NCI-H748 (cell line): ENCODE measurements at regions not wholly inside any gene's neighbourhood (a gene's known extent, or its start where the extent isn't known, plus 50 kb on each side); places are given as distances from the start of the nearest gene placed in this dataset.
"Not testable (repeated sequence)": the region's sequence is repeated elsewhere in the genome, so short reads cannot be mapped to it uniquely, and the experiment has no call there.

Source experiments
- DNase-seq: peaks from one replicate; lab custom pipeline; 2025; ENCODE audit not compliant: unreplicated experiment; lab: John Stamatoyannopoulos, UW

DNA sequence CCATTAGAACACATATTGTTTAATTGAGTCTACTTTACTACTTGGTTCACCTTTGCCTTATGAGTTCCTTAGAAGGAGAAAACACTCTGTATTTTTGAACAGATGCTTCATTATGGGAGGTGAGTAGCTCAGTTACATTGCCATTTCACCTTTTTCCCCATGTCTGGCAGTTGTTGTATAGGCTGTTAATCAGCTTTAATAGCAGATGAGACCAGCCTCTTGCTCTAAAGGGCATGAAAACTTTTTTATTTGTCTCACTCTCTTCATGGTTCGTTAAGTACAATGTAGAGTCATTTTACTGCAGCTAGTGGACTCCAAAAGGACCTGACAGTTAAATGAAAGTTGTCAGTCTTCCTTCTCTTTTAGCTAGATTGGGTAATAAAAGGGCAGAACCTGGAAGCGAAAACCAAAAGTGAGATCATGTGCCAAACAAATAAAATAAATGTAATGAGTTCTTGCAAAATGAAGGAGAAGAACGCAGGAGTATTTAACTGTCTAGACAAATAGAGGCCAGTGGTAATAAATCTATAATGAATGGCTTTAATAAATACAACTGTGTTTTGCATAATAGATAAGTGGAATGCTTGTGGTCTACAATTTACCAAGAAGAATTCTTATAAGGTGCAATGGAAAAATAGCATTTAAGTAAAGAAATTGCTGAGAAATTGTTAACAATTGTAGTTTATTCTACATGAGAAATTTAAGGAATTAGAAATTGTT lies 180.0 kb upstream of the NEGR1 start:
- no peak for DNase-seq

DNA sequence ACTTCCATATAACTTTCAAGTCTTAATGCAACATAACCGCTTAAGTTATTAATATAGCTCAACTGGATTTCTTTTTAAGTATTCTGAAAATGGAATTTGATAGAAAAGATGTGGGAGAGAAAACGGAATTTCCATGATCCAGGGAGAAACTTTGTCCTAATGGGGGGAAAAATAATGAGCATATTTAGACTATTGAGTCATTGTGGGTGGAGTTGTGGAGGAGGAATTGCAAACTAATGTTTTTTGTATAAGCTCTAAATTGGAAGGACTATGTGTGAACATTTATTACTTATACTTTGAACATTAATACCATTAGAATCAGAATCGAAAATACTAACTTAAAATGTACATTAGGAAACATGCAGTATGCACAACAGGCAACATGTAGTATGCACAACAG lies 159.9 kb upstream of the NEGR1 start:
- no peak for DNase-seq

- no peak for DNase-seq
These were observed 156.7 kb upstream of the NEGR1 start for GRCh38 chr1:72439036-72439435.

DNA sequence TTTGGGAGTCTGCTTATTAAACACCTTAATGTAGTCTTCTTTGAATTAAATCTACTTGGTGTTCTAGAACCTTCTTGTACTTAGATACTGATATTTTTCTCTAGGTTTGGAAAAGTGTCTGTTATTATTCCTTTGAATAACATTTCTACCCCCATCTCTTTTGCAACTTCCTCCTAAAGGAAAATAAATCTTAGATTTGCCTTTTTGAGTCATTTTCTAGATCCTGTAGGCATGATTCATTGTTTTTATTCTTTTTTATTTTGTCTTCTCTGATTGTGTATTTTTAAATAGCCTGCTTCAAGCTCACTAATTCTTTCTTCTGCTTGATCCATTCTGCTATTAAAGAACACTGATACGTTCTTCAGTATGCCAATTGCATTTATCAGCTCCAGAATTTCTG lies 155.9 kb upstream of the NEGR1 start:
- no peak for DNase-seq

- no peak for DNase-seq
These were observed 152.7 kb upstream of the NEGR1 start for GRCh38 chr1:72435025-72435424.

DNA sequence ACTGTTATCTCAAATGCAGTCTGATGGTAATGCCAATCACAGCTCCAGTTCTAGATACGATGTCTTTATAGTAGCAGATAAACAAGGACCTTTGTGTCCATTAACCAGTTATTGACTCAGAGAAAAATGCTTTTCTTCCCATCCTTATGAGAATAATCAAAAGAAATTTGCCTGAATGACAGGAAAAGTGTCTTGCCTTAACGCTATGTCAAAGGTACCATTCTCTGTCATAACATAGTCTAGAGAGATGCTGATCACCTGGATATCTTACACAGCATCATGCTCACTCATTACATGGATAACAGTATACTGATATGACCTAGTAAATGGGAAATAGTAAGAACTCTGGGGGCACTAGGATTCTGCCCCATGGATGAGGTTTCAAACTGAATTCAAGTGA lies 151.7 kb upstream of the NEGR1 start:
- DNase-seq = no peak

- no peak for DNase-seq
These were observed 151.3 kb upstream of the NEGR1 start for GRCh38 chr1:72433591-72433990.

DNA sequence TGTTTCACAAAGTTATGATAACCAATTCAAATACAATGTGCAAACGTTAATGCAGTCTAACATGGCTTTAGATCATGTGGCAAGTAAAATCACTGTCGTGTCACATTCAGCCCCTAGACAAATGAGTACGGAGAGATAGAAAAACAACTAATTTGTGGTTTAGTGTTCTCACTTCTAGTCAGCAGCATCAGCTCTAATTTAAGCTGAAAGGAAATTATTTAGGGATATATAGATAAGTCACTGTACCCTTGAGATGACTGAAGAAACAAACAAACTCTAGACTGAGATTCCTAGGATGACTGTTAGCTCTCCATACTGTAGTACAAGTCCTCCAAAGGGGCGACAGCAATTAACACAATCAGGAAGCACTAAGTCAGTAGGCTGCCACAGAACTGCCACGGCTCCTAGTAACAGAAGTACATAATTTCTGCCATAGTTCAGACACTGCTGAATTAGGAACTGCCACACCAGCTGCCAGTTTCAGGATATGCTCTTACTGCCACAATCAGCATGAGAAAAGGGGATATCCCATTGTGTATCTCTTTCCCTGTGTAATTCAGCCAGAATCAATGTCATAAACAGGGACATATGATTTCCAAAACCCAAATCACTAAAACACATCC lies 150.4 kb upstream of the NEGR1 start:
- DNase-seq = no peak

DNA sequence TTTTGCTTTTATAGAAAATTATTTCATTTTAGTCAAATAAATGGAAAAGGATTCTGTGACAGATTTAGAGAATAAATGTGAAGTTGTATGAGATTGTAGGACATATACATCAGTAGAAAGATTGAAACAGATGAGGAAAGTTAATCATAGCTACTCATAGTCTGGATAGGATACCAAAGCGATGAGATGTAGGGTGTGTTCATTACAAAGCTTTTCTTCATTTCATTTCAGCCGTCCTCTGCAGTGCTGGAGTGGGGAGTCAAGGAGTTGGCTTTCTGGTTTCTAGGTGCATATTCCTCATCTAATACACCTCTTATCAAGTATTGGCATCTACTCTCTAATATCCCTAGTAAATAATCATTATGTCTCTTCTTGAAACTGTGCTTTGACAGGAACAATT lies 149.5 kb upstream of the NEGR1 start:
- no peak for DNase-seq

- not testable (repeated sequence) for DNase-seq
These were observed 145.9 kb upstream of the NEGR1 start for GRCh38 chr1:72428276-72428675.

DNA sequence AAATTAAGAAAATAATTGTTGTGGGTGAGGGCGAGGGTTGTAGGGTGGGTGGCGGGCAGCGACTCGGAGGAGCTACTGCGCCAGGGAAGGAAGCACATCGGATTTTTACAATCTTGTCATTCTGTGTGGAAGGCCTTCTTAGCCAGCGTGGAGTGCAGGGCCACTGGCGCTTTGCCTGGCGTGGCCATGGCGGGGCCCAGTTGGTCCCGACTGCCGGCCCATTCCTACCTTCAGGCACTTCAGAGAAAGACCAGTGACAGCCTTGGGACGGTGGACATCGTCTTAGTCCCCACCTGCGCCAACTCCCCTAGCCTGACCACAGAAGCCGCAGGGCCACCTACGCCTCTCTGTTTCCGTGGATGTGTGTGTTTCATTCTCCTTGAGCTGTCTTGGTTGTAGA lies 136.9 kb upstream of the NEGR1 start:
- DNase-seq = no peak

- DNase-seq = no peak
These were observed 129.9 kb upstream of the NEGR1 start for GRCh38 chr1:72412286-72412685.

DNA sequence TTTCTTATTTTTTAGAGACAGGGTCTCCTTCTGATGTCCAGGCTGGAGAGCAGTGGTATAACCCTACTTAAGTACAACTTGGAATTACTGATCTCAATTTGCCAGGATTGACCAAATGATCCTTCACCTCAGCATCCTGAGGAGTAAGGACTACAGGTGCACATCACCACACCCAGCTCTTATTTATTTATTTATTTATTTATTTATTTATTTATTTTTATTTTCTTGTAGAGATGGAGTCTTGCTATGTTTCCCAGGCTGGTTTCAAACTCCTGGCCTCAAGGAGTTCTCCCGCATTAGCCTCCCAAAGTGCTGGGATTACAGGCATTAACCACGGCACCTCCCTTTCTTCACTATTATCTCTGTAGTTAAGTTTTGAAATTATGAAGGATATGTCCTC lies 117.5 kb upstream of the NEGR1 start:
- no peak for DNase-seq

DNA sequence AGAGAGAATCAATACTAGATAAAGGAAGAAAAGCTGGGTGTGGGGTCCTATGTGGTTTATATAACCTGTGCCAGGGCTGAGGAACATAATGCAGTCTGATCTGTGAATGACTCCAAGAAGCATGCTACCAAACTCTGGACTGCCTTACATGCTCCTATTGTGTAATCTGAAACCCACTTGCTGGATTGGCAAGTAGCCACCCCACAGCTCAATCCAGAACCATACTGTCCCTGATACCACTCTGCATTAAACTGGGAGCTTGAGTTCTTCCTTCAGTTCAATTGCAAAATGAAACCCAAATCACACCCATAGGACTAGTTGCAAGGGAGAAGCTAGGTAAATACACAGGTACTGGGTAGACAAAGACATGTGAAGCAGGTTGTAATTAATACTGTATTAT lies 115.4 kb upstream of the NEGR1 start:
- peak; percentile 23 for DNase-seq

- DNase-seq = no peak
These were observed 112.1 kb upstream of the NEGR1 start for GRCh38 chr1:72394457-72394856.

DNA sequence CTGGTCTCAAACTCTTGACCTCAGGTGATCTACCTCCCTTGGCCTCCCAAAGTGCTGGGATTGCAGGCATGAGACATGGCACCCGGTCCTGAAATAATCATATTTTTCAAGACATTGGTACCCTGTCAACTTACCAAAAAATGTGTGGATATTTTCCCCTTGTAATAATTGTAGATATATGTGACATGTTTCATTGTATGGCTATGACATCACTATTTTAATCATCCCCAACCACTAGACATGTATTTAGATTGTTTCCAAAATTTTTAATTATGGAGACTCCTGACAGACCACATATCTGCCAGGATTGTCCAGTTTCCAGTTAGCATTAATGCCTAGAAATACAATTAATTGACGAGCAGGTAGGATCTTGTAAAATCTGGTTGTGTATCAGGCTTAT lies 96.7 kb upstream of the NEGR1 start:
- no peak for DNase-seq

DNA sequence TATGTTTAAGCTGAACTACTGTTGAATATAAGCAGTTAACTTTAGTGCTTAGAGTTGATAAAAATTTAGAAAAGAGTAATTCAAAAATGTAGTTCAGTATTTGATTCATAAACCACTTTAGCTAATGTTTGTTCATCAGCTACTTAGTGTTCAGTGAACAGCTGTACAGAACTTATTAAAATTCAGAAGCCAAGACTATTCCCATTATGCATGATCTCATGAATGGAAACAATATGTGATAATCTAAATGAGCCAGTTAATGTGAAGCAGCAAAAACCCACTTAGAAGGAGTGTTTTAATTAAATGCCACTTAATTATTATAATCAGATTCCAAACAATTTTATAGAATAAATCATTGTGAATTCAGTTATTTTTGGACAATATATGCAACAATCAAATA lies 92.9 kb upstream of the NEGR1 start:
- DNase-seq = no peak

DNA sequence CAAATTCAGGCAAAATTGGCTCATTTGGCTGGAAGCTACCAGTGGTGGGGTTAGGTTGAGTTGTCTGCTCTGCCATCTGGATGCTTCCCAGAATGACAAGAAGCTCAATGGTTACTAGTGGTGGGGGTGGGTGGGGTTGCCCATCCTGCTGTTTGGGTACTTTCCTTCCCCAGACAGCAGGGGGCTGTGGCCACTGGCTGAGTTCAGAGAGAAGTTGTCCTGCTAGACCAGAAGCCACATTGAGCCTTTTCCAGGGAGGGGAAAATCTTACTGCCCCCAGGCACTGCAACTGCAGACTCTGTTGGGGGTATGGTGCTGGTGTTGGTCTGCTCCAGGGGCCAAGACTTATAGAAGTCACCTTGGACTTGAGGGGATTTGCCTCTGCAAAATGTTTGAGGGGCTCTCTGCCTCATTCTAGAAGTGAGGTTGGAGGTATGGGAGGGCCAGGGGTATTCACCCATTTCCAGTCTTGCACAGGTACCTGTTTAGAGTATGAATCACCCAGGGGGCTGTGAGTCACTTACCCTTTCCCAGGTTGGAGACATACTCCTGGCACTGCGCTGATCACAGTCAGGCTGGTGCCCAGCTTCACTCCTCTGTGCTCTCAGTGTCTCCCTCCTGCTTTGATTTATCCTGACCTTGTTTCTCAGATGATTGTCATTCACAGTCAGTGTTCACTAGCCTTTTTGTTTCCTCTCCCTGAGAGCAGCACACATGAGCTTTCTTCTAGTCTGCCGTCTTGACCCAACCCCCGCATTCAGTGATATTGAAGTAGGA lies 89.1 kb upstream of the NEGR1 start:
- no peak for DNase-seq

GRCh38 chr1:72370836-72371235 lies 88.5 kb upstream of the NEGR1 start:
- not testable (repeated sequence) for DNase-seq

GRCh38 chr1:72369069-72369757 lies 86.9 kb upstream of the NEGR1 start:
- DNase-seq = no peak

GRCh38 chr1:72366466-72366865 lies 84.1 kb upstream of the NEGR1 start:
- peak; percentile 17 for DNase-seq

- DNase-seq = no peak
These were observed 83.4 kb upstream of the NEGR1 start for GRCh38 chr1:72365693-72366092.
